ENCODE measurements at regions not wholly inside any gene's neighbourhood (a gene's known extent, or its start where the extent isn't known, plus 50 kb on each side); places are given as distances from the start of the nearest gene placed in this dataset.
"Not testable (repeated sequence)": the region's sequence is repeated elsewhere in the genome, so short reads cannot be mapped to it uniquely, and the experiment has no call there.

DNA sequence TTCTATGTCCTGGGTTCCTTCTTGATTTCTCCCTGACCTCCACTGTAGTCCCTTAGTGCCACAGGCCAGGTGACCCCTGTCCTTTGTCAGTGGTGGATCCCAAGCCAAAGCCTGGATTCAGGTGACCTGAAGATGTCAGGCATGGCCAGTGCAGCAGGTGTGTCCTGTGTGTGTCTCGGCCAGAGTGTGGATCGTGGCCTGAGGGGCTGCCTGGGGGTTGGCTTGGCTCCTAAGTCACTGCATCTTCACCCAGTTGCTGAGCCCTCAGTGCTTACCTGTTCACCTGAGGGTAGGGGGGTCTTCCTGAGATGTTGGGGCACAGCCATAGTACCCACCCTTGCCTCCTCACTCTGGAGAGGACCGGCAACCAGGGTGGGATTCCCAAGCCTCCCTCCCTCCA is 61.8 kb upstream of the PITX1 start:
- DNase-seq (ENCODE audit: low read depth in 2 of 3, low spot score in 1 of 3) = no peak

DNA sequence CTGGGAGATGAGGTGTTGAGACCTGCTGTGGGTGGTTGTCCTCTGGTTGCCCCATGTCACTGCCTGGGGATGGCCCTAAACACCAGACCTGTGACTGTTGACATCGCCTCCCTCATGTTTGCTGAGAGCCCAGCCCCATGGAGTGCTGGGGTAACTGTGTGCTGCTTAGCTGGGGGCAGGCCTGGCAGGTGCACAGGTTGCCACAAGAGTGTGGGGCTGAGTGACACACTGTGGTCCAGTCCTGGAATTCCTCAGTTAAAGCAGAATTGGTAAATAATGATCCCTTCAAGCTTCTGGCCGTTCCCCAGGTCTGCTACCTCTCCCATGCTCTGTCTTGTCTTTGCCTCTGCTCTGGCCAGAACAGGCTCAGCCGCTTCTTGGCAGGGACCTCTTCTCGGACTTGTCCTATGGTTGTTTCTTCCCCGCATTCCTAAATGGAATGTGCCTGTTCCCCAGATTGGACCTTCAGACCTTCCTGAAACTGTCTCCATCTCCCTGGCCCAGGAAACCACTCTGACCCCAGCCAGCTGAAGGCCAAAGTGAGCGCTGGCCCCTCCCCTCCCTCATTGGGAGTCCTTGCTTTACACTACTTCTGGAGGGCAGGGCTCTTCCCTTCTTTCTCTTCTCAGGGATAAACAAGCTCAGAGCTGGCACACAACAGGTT is 61.2 kb upstream of the PITX1 start:
- no peak for DNase-seq (ENCODE audit: low read depth in 2 of 3, low spot score in 1 of 3)

DNA sequence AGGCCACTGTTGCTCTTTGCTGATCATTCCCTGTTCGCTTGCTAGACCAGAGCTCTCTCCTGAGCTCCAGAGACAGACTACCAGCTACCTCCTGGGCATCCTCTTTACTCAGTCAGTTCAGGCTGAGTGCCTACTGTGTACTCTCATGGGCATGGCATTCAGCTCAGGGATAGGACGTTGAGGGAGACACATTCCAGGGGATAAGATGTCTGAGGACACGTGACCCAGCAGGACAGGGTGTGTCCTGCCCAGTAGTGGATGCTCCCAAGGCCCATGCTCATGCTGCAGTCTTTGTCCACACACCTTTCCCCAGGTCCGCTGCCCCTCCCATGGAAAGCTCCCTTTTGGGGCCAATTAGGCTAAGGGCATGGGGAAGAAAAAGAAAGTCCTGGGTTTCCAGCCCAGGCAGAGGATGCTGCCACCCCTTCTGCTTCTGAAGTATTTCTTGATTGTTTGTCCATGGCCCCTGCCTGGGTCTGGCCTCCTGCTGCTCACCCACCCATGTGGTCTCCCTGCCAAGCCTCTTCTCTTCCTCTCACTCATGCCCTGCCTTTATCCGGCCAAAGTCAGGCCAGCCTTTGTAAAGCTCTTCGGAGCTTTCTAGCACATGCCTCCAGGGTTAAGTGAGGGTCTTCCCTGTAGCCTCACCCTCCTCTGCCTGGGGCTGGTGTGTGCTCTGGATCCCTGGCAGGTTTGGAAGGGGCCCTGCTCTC is 60.5 kb upstream of the PITX1 start:
- no peak for DNase-seq (ENCODE audit: low read depth in 2 of 3, low spot score in 1 of 3)

DNA sequence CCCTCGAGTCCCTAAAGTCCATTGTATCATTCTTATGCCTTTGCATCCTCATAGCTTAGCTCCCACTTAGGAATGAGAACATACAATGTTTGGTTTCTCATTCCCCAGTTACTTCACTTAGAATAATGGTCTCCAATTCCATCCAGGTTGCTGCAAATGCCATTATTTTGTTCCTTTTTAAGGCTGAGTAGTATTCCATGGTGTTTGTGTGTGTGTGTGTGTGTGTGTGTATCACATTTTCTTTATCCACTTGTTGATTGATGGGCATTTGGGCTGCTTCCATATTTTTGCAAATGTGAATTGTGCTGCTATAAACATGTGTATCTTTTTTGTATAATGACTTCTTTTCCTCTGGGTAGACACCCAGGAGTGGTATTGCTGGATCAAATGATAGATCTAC is 59.5 kb upstream of the PITX1 start:
- not testable (repeated sequence) for DNase-seq (ENCODE audit: low read depth in 2 of 3, low spot score in 1 of 3)

DNA sequence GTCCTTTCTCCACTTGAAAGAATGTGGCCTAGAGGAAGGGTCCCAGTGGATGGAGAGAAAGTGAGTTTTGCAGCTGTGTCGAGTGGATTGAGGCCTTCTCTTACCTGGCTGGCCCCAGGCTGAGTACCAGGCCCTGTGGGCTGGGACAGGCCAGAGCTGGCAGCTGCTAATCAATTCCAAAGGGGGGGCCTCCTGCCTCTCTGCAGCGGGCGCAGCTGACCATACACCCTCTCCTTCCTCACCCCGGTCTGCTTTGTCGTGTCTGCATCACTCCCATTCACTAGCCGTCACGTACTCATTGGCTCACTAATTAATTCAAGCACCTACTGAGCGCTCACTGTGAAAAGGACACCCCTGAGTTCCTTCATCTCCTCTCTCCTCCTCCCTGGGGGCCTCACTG is 58.4 kb upstream of the PITX1 start:
- DNase-seq (ENCODE audit: low read depth in 2 of 3, low spot score in 1 of 3) = no peak

DNA sequence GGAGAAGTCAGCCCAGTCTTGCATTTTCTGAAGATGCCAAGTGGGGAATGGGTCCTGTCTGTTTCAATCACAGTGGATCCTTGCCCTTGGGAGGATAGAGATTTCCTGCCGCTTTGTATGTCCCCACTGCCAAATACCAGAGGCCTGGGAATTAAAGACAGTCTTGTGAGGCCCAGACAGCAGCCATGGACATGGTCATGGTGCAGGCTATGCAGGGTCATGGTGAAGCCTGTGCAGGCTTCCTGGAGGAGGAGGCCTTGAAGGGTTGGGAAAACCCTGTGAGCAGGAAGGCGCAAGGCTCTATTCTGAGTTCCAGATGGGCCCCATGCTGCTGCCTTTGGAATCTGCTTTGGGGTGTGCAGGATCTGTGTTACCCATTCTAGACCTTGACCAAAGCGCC is 57.3 kb upstream of the PITX1 start:
- DNase-seq (ENCODE audit: low read depth in 2 of 3, low spot score in 1 of 3) = no peak

DNA sequence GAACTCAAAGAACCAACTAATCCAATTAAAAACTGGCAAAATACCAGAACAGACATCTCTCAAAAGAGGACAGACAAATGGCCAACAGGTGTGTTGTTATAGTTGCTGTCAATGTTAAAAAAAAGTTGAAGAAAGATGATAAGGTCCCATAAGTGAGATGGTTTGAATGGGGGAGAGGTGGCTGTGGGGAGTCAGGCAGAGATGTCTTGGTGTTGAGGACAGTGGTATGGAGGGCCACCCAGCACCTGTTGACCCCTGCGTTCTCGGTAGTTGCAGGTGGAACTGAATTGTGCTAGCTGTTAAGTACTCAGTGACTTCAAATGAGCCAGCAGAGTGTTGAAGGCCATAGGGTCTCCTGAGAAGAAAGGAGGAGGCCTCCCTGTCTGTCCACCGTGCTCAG is 55.9 kb upstream of the PITX1 start:
- no peak for DNase-seq (ENCODE audit: low read depth in 2 of 3, low spot score in 1 of 3)

DNA sequence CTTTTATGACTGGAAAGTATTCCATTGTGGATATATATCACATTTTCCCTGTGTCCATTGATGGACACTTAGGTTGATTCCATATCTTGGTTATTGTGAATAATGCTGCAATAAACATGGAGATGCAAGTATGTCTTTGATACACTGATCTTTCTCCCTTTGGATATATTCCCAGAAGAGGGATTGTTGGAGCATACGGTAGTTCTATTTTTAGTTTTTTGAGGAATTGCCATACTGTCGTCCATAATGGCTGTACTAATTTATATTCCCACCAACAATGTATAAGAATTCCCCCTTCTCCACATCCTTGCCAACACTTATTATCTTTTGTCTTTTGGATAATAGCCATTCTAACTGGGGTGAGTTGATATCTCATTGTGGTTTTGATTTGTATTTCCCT is 54.9 kb upstream of the PITX1 start:
- no peak for DNase-seq (ENCODE audit: low read depth in 2 of 3, low spot score in 1 of 3)

DNA sequence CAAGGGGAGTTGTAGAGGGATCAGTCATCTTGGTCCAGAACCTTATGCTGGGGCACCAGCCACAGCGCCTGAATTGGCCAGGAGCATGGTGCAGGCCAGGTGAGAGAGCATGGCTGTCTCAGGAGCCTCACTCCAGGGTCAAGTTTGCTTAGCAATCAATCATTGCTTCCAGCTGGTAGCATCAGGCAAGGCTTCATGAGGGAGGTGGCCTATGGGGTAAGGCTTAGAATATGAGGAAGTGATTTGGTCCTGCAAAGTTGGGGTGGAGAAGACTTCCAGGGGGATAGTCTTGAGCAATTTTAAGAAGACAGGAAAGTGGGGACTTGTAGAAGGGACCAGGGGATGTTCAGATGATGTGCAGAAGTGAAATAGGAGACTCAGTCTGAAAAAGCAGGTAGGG is 53.9 kb upstream of the PITX1 start:
- no peak for DNase-seq (ENCODE audit: low read depth in 2 of 3, low spot score in 1 of 3)

DNA sequence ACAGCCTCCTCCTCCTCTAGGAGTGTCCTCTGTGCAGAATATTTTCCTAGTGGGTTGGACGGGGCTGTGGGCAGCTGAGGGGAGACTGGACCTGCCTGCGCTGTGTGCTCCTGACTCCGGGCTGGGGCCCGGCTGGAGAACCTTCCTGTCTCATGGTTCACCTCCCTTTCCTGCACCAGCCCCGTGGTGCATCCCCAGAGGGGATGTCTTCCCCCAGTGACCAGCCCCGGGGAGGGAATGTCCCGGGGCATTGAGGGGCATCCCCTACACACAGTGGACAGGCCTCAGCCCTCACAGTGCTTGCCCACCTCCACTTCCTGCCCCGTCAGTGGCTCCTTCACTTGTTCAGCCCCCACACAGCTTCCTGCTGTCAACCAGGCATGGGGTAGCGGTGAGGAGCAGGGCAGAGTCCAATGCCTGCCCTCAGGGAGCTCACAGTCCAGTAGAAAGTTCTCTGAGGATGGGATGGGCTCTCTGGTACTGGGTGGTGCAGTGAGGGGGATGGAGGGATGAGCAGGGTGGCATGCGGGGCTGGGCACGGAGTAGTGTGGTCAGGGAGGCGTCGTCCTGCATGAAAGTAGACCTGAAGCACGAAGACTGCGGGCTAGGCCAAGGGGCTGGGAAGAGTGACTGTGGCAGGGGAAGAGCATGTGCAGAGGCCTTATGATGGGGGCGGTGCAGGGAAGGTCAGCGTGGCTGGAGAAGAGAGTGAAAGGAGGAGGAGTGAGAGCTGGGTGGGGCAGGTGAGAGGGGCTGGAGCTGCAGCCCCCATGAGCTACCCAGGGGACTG is 52.1 kb upstream of the PITX1 start:
- no peak for DNase-seq (ENCODE audit: low read depth in 2 of 3, low spot score in 1 of 3)

DNA sequence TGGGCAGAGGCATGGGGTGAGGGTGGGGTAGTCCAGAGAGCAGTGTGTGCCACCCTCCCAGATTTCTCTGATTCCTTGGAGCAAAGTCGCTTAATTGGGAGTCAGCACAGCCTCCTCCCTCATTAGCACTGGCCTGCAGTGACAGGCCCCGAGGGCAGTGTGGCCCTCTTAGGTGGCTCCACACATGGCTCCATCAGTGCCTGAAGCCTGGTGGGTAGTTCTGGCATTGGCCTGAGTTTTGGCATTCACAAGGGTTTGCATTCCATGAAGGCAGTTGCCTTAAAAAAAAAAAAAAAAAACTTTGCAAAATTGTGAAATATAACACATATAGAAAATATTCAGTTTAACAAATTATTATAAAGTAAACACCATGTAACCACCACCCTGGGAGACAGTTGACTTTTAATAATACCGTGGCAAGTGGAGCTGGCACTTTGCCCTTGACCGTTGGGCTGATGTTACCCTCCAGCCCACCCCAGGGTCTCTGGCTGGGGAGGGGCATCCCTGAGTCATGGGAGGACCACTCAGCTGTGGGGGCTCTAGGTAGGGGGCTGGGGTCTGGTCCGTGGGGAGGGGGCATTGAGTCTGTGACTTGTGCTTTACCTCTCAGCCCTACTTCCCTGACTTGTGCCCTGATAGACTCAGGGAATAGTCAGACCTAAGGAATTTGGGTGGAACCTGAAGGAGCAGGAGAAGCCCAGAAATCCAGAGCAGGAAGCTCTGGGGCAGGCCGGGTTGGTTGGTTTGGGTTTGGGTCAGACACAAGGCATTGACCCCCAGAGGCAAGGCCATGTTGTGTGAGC is 51.3 kb upstream of the PITX1 start:
- no peak for DNase-seq (ENCODE audit: low read depth in 2 of 3, low spot score in 1 of 3)
